Motor neuron (in vitro differentiated cells): ENCODE measurements at regions not wholly inside any gene's neighbourhood (a gene's known extent, or its start where the extent isn't known, plus 50 kb on each side); places are given as distances from the start of the nearest gene placed in this dataset.
A peak's percentile ranks its signal among the peaks of the same experiment; 100 is the strongest.

Experiments
- ATAC-seq, 8 experiments: fragments of 200-7000 bp; cut with Tn5 transposase; replicated peaks in 6 of 8; 2 replicates each; pipeline ENCODE4 v1.8.0; 2021; ENCODE audit warnings: mild to moderate bottlenecking in 8 of 8, moderate library complexity in 8 of 8
- H3K27ac ChIP-seq, 2 donors: fragments of 250-450 bp; sonication (Bioruptor Pico); 2 replicates each; pipeline ENCODE4 v1.9.0; 2021; ENCODE audit warnings: antibody characterized with exemption in 2 of 2, mild to moderate bottlenecking in 2 of 2, moderate library complexity in 1 of 2
- H3K4me1 ChIP-seq, 2 donors: fragments of 250-450 bp; sonication (Bioruptor Pico); replicated peaks in 1 of 2; 2 replicates each; pipeline ENCODE4 v1.6.1; 2021; ENCODE audit warnings: antibody characterized with exemption in 2 of 2, mild to moderate bottlenecking in 2 of 2, moderate library complexity in 1 of 2
- H3K4me3 ChIP-seq, 5 donors: fragments of 250-450 bp; sonication (Bioruptor Pico); 2 replicates each; pipeline ENCODE4 v1.9.0; 2021; ENCODE audit warnings: antibody characterized with exemption in 5 of 5, mild to moderate bottlenecking in 5 of 5, moderate library complexity in 4 of 5
- WGBS, 10 experiments: fragments of 450-650 bp; shearing (Covaris generic); methylation state at CpG; one replicate each; pipeline ENCODE4 v1.0.0; 2022; 5-methylcytosine and 5-hydroxymethylcytosine counted together
- in situ Hi-C, 9 experiments: fragments of 400-800 bp; cut with MboI; loops; one replicate each; pipeline ENCODE4 v1.15.0; 2021; ENCODE audit warnings: low sequenced_read_pairs in 9 of 9, low pct_unique_long_range_greater_than_20kb in 2 of 9; ENCODE audit not compliant: unreplicated experiment in 9 of 9

- no peak for ATAC-seq
- no peak overlapping the region for H3K27ac ChIP-seq
- H3K4me1 ChIP-seq: peaks cover 3 to 17% of the 10 kb centered on the region in 2 donors
- WGBS, 10 experiments: 0 to 100% (median 80%) methylated on average over 1 of the region's 1 CpG; no CpG with 5 or more reads in 3 of the 10 experiments
- no peak overlapping the region for H3K4me3 ChIP-seq
- in situ Hi-C loops: no loop called here
Observed at GRCh38 chr5:167777746-167778145, 513.7 kb upstream of the WWC1 start.

DNA sequence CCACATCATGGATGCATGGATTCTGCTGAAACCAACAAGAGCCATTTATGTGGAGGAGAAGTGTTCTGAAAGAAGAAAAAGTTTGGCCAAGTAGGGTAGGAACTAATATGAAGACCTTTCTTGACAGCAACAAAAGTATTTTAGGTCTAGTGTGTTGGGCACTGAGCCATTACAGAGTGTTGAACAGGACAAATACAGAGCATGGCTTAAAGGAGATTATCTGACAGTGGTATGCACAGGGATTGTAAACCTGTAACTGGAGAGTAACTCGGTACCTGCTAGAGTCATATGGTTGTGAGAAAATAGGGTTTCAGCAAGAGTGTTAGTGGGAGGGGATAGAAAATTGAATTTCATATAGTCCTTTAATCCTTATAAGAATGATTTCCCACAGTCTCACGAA, 513.2 kb upstream of the WWC1 start:
- H3K4me1 ChIP-seq: peaks cover 3 to 12% of the 10 kb centered on the region in 2 donors
- ATAC-seq: no peak
- WGBS, 10 experiments: 30 to 100% (median 86%) methylated on average over 1 to 2 of the region's 2 CpGs
- no peak overlapping the region for H3K4me3 ChIP-seq
- no peak overlapping the region for H3K27ac ChIP-seq
- in situ Hi-C loops: no loop called here

GRCh38 chr5:167779644-167780043, 511.8 kb upstream of the WWC1 start:
- in situ Hi-C loops: no loop called here
- WGBS, 10 experiments: 40 to 100% (median 66%) methylated on average over 1 to 3 of the region's 3 CpGs
- no peak overlapping the region for H3K4me3 ChIP-seq
- ATAC-seq: peak in 3 of 8 experiments; percentile 44 to 98 (median 60)
- no peak overlapping the region for H3K27ac ChIP-seq
- H3K4me1 ChIP-seq: peaks cover 0 to 5% of the 10 kb centered on the region in 2 donors

DNA sequence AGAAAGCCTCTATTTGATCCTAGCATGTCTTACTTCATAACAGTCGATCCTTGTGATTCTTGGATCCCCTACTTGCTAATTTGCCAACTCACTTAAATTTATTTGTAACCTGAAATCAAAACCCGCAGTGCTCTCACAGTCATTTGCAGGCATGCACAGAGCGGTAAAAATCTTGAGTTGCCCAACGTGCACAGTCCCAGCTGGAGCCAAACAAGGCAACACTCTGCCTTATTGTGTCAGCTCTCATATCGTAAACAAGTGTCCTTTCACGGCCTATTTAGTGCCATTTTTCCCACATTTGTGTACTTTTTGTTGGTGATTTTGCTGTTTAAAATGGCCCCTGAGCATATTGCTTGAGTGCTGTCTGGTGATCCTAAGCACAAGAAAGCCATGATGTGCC, 511.3 kb upstream of the WWC1 start:
- H3K4me3 ChIP-seq: no peak overlapping the region
- peaks cover 0 to 11% of the 10 kb centered on the region in 2 donors for H3K4me1 ChIP-seq
- in situ Hi-C loops: no loop called here
- peak in 1 of 8 experiments; percentile 21 for ATAC-seq
- H3K27ac ChIP-seq: no peak overlapping the region
- 47 to 100% (median 84%) methylated on average over 1 to 6 of the region's 6 CpGs; no CpG with 5 or more reads in 2 of the 10 experiments for WGBS, 10 experiments

DNA sequence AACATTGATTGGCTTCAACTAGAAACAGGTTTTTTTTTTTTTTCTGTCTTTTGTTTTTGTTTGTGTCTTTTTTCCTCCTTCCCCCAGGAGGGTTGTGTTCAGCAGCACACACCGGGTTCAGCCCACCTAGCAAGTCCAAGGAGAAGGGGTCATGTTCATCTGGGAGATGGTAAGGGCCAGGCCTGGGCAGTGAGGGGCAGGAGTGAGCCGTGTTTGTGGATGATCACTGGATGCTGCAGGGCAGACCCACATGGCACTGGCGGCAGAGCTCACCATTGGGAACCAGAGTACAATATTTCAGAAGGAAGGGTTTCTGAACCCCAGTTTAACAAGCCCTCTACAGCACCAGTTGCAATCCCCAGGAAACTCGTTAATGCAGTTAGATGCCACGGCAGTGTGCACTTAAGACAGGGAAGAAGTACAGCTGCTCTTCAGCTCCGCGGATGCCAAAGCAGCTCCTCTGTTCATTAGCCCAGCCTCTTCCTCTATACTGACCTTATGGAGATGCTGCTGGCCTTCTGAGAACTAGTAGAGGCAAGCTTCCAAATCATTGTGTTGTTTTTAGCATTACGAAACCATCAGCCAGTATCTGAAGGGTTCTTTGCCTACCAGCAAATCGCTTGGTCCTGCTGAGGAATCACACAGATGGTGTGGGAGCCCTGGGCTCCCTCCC, 508.2 kb upstream of the WWC1 start:
- peaks cover 0 to 14% of the 10 kb centered on the region in 2 donors for H3K4me1 ChIP-seq
- no peak for ATAC-seq
- WGBS, 10 experiments: 48 to 92% (median 86%) methylated on average over 1 to 7 of the region's 9 CpGs; no CpG with 5 or more reads in 2 of the 10 experiments
- in situ Hi-C loops: no loop called here
- no peak overlapping the region for H3K27ac ChIP-seq
- H3K4me3 ChIP-seq: no peak overlapping the region

GRCh38 chr5:167785106-167785505, 506.3 kb upstream of the WWC1 start:
- in situ Hi-C loops: no loop called here
- Histone ChIP-seq H3K4me1 (peaks cover 0 to 14% of the 10 kb centered on the region in 2 donors), H3K4me3 (no peak overlapping the region), H3K27ac (no peak overlapping the region)
- 61 to 100% (median 85%) methylated on average over 1 to 2 of the region's 2 CpGs; no CpG with 5 or more reads in 1 of the 10 experiments for WGBS, 10 experiments
- no peak for ATAC-seq

DNA sequence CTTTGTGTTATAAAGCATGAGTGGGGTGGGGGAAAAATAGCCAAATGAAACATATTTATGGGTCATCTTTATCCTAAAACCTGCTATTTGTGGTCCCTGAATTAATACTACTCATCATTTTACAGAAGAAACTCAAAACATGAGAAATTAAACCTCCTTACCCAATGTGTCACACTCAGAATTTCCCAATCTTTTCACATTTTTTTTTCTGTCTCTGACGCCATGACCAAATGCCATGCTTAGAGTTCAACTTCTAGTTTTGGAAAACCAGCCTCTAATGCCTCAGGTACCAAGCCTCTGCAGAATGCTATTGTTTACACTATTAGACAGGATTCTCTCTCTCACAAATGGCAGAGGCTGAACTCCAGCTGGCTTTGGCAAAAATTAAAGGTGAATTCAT, 505.5 kb upstream of the WWC1 start:
- WGBS, 10 experiments: 71 to 100% (median 95%) methylated on average over 1 of the region's 1 CpG; no CpG with 5 or more reads in 2 of the 10 experiments
- ATAC-seq: no peak
- no peak overlapping the region for H3K4me3 ChIP-seq
- H3K27ac ChIP-seq: no peak overlapping the region
- H3K4me1 ChIP-seq: peaks cover 0 to 14% of the 10 kb centered on the region in 2 donors
- in situ Hi-C loops: no loop called here

GRCh38 chr5:167786871-167787578, 504.4 kb upstream of the WWC1 start:
- Histone ChIP-seq H3K4me1 (peaks cover 5 to 20% of the 10 kb centered on the region in 2 donors), H3K4me3 (no peak overlapping the region), H3K27ac (no peak overlapping the region)
- in situ Hi-C loops: no loop called here
- ATAC-seq: no peak
- 0 to 100% (median 80%) methylated on average over 1 to 2 of the region's 2 CpGs; no CpG with 5 or more reads in 1 of the 10 experiments for WGBS, 10 experiments

GRCh38 chr5:167790045-167790444, 501.4 kb upstream of the WWC1 start:
- no peak overlapping the region for H3K27ac ChIP-seq
- WGBS, 10 experiments: 42 to 100% (median 80%) methylated on average over 3 to 7 of the region's 7 CpGs; no CpG with 5 or more reads in 1 of the 10 experiments

DNA sequence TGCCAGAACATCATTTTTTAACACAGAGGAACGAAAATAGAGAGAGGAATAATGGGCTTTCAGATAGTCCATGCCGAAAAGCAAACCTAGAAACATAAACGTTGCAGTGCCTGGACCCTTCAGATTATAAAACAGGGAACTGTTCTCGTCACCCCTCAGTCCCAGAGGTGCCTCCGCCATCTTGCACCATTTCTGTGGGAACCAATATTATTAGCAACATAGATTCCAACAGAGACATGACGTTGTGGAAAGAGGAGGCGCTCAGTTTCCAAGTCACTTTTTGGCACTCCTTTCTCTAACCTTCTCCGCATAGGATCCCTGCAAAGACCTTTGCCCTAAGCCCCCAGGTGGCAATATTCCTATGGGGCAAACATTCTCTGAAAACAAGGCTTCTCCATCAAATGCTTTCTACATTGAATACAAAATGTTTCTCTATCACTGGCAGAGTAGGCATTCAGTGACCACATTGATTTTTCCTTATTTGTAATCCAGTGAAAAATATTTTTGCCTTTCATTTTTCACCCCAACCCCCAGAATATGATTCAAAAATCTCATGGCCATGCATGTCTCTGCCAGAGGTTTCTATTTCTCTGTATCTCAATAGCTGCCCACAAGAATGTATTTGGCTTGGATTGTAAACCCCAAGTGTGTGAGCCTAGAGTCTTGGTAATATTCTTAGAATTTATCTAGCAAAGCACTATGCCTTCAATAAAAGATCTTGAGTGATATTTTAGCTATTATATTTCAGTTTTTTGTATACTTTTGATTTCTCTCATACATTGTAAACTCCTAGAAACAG, 500.8 kb upstream of the WWC1 start:
- H3K4me3 ChIP-seq: no peak overlapping the region
- 50 to 98% (median 61%) methylated on average over 2 to 8 of the region's 8 CpGs; no CpG with 5 or more reads in 3 of the 10 experiments for WGBS, 10 experiments
- H3K27ac ChIP-seq: no peak overlapping the region
- in situ Hi-C loops: no loop called here
- no peak for ATAC-seq
- H3K4me1 ChIP-seq: peaks cover 13 to 17% of the 10 kb centered on the region in 2 donors

More at GRCh38 chr5:167790045-167790444, 501.4 kb upstream of the WWC1 start:
- in situ Hi-C loops: no loop called here
- Histone ChIP-seq H3K4me3 (no peak overlapping the region), H3K4me1 (peaks cover 13 to 22% of the 10 kb centered on the region in 2 donors)
- ATAC-seq: no peak

GRCh38 chr5:167792514-167792913, 498.9 kb upstream of the WWC1 start:
- Histone ChIP-seq H3K4me1 (peaks cover 13 to 17% of the 10 kb centered on the region in 2 donors), H3K27ac (peak overlapping the region in 1 of 2 donors; percentile 36), H3K4me3 (no peak overlapping the region)
- in situ Hi-C loops: no loop called here
- WGBS, 10 experiments: 0 to 82% (median 21%) methylated on average over 1 to 6 of the region's 7 CpGs; no CpG with 5 or more reads in 1 of the 10 experiments
- ATAC-seq: peak in 5 of 8 experiments; percentile 65 to 96 (median 86)

GRCh38 chr5:167793700-167794099, 497.7 kb upstream of the WWC1 start:
- ATAC-seq: no peak
- Histone ChIP-seq H3K27ac (no peak overlapping the region), H3K4me1 (peaks cover 16 to 17% of the 10 kb centered on the region in 2 donors), H3K4me3 (no peak overlapping the region)
- in situ Hi-C loops: no loop called here
- WGBS, 10 experiments: 50 to 100% (median 78%) methylated on average over 1 of the region's 1 CpG; no CpG with 5 or more reads in 3 of the 10 experiments

- in situ Hi-C loops: no loop called here
- no peak for ATAC-seq
- H3K4me1 ChIP-seq: peaks cover 16 to 17% of the 10 kb centered on the region in 2 donors
- no peak overlapping the region for H3K27ac ChIP-seq
- no peak overlapping the region for H3K4me3 ChIP-seq
- WGBS, 10 experiments: 7 to 100% (median 82%) methylated on average over 1 to 4 of the region's 4 CpGs
Observed at GRCh38 chr5:167794121-167794520, 497.3 kb upstream of the WWC1 start.
